A549 (cell line): ENCODE measurements at regions not wholly inside any gene's neighbourhood (a gene's known extent, or its start where the extent isn't known, plus 50 kb on each side); places are given as distances from the start of the nearest gene placed in this dataset.

ENCODE experiments used
- ATAC-seq, 2 experiments: fragments of 200-7000 bp in 1 of 2; fragments of >200 bp in 1 of 2; cut with Nextera tagmentation in 1 of 2; cut with Tn5 transposase in 1 of 2; 3 replicates each; pipeline versions ENCODE4 v1.8.0 to v1.9.1; 2018 to 2020; ENCODE audit warnings: mild to moderate bottlenecking in 1 of 2, moderate library complexity in 1 of 2
- CTCF ChIA-PET: fragments of 300-600 bp; sonication (Branson Sonifier 250); formaldehyde crosslinking; extraction: SDS; loops from one replicate; lab custom pipeline; 2021; ENCODE audit warnings: antibody characterized with exemption, inconsistent platforms; lab: Yijun Ruan, JAX
- POLR2A ChIA-PET: fragments of 350-600 bp; formaldehyde crosslinking; extraction: SDS; loops from one replicate; lab custom pipeline; 2021; ENCODE audit warnings: antibody characterized with exemption, inconsistent platforms; lab: Yijun Ruan, JAX
- DNase-seq, 2 experiments: peaks; one replicate each; pipeline versions ENCODE4 v3.0.0 to v3.0.0-alpha.2; 2011 to 2016; ENCODE audit warnings: low read depth in 1 of 2, low spot score in 1 of 2
- FAIRE-seq: peaks from 2 replicates; lab custom pipeline; 2011; peaks lifted over from hg19 to GRCh38; lab: Jason Lieb, UNC
- H3K27ac ChIP-seq, 2 experiments: fragments of >200 bp; sonication (Bioruptor Twin); formaldehyde crosslinking; 3 replicates each; pipeline ENCODE4 v1.5.1; 2016 to 2017
- H3K4me1 ChIP-seq: fragments of >200 bp; sonication (Bioruptor Twin); formaldehyde crosslinking; 3 replicates; pipeline ENCODE4 v1.6.1; 2016
- H3K4me2 ChIP-seq: fragments of >200 bp; sonication (Bioruptor Twin); formaldehyde crosslinking; 3 replicates; pipeline ENCODE4 v1.6.1; 2016
- H3K4me3 ChIP-seq: fragments of >200 bp; sonication (Bioruptor Twin); formaldehyde crosslinking; 3 replicates; pipeline ENCODE4 v1.5.1; 2016
- H3K9me3 ChIP-seq: fragments of >200 bp; sonication (Bioruptor Twin); formaldehyde crosslinking; 3 replicates; pipeline ENCODE4 v1.6.1; 2016
- ATOH8 ChIP-seq: fragments of 250-450 bp; sonication (Bioruptor Pico); IDR thresholded peaks from 2 replicates; pipeline ENCODE4 v1.5.0; 2020; ENCODE audit warnings: low read depth, mild to moderate bottlenecking, moderate library complexity
- CHD2 ChIP-seq: fragments of 150-350 bp; IDR thresholded peaks from 2 replicates; pipeline ENCODE4 v1.6.1; 2014; ENCODE audit warnings: low read length; ENCODE audit not compliant: partially characterized antibody
- E2F6 ChIP-seq: IDR thresholded peaks from 2 replicates; pipeline ENCODE4 v1.6.1; 2012; ENCODE audit warnings: low read depth, borderline replicate concordance
- ELK1 ChIP-seq: fragments of 150-350 bp; IDR thresholded peaks from 2 replicates; pipeline ENCODE4 v1.6.1; 2014; ENCODE audit warnings: low read depth, mild to moderate bottlenecking, low read length
- FOSB ChIP-seq: fragments of 250-450 bp; sonication (Bioruptor Pico); IDR thresholded peaks from 2 replicates; pipeline ENCODE4 v1.5.0; 2020; ENCODE audit warnings: mild to moderate bottlenecking, moderate library complexity
- FOSL2 ChIP-seq, 2 experiments: fragments of 450-650 bp in 1 of 2; fragments of >200 bp in 1 of 2; sonication (Bioruptor Twin) in 1 of 2; formaldehyde crosslinking; IDR thresholded peaks; 2 replicates each; pipeline versions ENCODE4 v1.5.0 to v1.6.1; 2016 to 2020; ENCODE audit warnings: mild to moderate bottlenecking in 1 of 2, moderate library complexity in 1 of 2
- HES2 ChIP-seq: fragments of >200 bp; sonication (Bioruptor Twin); formaldehyde crosslinking; IDR thresholded peaks from 2 replicates; pipeline ENCODE4 v1.6.1; 2016
- HOXA7 ChIP-seq: fragments of 250-450 bp; sonication (Bioruptor Pico); IDR thresholded peaks from 2 replicates; pipeline ENCODE4 v1.5.0; 2020; ENCODE audit warnings: mild to moderate bottlenecking, moderate library complexity
- JUN ChIP-seq, 2 experiments: fragments of >200 bp; sonication (Bioruptor Twin); formaldehyde crosslinking; IDR thresholded peaks; 2 replicates in 1 of 2; 3 replicates in 1 of 2; pipeline ENCODE4 v1.6.1; 2016 to 2017
- JUNB ChIP-seq: fragments of >200 bp; sonication (Bioruptor Twin); formaldehyde crosslinking; IDR thresholded peaks from 2 replicates; pipeline ENCODE4 v1.6.1; 2016
- KDM1A ChIP-seq: fragments of 200-600 bp; sonication (generic); IDR thresholded peaks from 2 replicates; pipeline ENCODE4 v1.6.1; 2016; ENCODE audit warnings: low read depth, mild to moderate bottlenecking
- KDM5A ChIP-seq: fragments of 200-600 bp; sonication (generic); IDR thresholded peaks from 2 replicates; pipeline ENCODE4 v1.6.1; 2016; ENCODE audit warnings: antibody characterized with exemption, mild to moderate bottlenecking
- NFE2L2 ChIP-seq: fragments of 150-350 bp; conservative IDR thresholded peaks from 2 replicates; pipeline ENCODE4 v1.6.1; 2014; ENCODE audit warnings: low read length
- NPAS2 ChIP-seq: fragments of 250-450 bp; sonication (Bioruptor Pico); IDR thresholded peaks from 2 replicates; pipeline ENCODE4 v1.8.0; 2022; ENCODE audit warnings: mild to moderate bottlenecking, moderate library complexity, borderline replicate concordance
- NR3C1 ChIP-seq: fragments of >200 bp; sonication (Bioruptor Twin); formaldehyde crosslinking; IDR thresholded peaks from 3 replicates; pipeline ENCODE4 v1.6.1; 2017
- POLR2AphosphoS2 ChIP-seq: conservative IDR thresholded peaks from 2 replicates; pipeline ENCODE4 v1.6.1; 2012; ENCODE audit warnings: low read length, improper control_type of control experiment, inconsistent platforms
- REST ChIP-seq: fragments of 200-600 bp; sonication (generic); IDR thresholded peaks from 2 replicates; pipeline ENCODE4 v1.6.1; 2016; ENCODE audit warnings: antibody characterized with exemption, mild to moderate bottlenecking, moderate library complexity
- TFCP2L1 ChIP-seq: fragments of 250-450 bp; sonication (Bioruptor Pico); IDR thresholded peaks from 2 replicates; pipeline ENCODE4 v1.5.0; 2021; ENCODE audit warnings: mild to moderate bottlenecking
- USF2 ChIP-seq: fragments of 450-650 bp; IDR thresholded peaks from 2 replicates; pipeline ENCODE4 v1.6.1; 2014; ENCODE audit warnings: antibody characterized with exemption
- ZFP36 ChIP-seq: fragments of 450-650 bp; IDR thresholded peaks from 2 replicates; pipeline ENCODE4 v1.6.1; 2014; ENCODE audit warnings: borderline replicate concordance; ENCODE audit not compliant: partially characterized antibody
- ZSCAN20 ChIP-seq: fragments of 250-450 bp; sonication (Bioruptor Pico); IDR thresholded peaks from 2 replicates; pipeline ENCODE4 v1.8.0; 2022; ENCODE audit warnings: mild to moderate bottlenecking, moderate library complexity
- WGBS: methylation state at CpG from one replicate; pipeline ENCODE4 v1.1.6; 2017; ENCODE audit errors: missing lambda C conversion rate; 5-methylcytosine and 5-hydroxymethylcytosine counted together
- TF ChIP-seq, protein P1 (sequence below): IDR thresholded peaks from 2 replicates; pipeline ENCODE4 v1.6.1; 2012

- Histone ChIP-seq H3K4me1 (no peaks in the 10 kb centered on the region), H3K4me2 (no peak overlapping the region), H3K27ac (no peak overlapping the region), H3K9me3 (0 out of 3 replicates have a peak, but pooled peaks cover 4% of the 10 kb centered on the region), H3K4me3 (no peak overlapping the region)
- no peak for TF ChIP-seq E2F6
- no peak for TF ChIP-seq NFE2L2
- TF ChIP-seq, protein P1, sequence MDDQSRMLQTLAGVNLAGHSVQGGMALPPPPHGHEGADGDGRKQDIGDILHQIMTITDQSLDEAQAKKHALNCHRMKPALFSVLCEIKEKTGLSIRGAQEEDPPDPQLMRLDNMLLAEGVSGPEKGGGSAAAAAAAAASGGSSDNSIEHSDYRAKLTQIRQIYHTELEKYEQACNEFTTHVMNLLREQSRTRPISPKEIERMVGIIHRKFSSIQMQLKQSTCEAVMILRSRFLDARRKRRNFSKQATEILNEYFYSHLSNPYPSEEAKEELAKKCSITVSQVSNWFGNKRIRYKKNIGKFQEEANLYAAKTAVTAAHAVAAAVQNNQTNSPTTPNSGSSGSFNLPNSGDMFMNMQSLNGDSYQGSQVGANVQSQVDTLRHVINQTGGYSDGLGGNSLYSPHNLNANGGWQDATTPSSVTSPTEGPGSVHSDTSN, result no peak
- TF ChIP-seq TFCP2L1, result no peak
- TF ChIP-seq ZFP36, result no peak
- FAIRE-seq (no peak), DNase-seq (no peak), ATAC-seq (no peak)
- whole genome bisulfite sequencing, result 77% methylated on average over 5 of the region's 7 CpGs
- ChIA-PET POLR2A (no interaction called here), CTCF (no interaction called here)
Observed at GRCh38 chr4:184932343-184932742, 85.9 kb upstream of the HELT start.

DNA sequence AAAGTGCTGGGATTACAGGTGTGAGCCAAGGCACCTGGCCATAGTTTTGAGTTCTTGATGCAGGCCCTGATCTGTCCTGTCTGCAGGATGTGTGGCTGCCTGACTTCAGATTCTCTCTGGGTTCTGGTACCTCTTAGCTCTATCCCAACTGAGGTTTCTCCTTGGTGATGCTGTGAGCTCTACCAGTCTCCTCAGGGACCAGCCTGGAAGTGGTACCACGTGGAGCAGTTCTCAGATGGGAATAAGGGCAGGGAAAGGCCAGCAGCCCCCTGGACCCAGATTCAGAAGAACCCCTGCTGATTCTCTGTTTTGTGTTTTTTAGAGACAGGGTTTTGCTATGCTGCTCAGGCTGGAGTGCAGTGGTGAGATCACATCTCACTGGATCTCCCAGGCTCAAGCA, 85.0 kb upstream of the HELT start:
- no peak overlapping the region for H3K4me3 ChIP-seq
- 0 out of 3 replicates have a peak, but pooled peaks cover 2% of the 10 kb centered on the region for H3K9me3 ChIP-seq
- no peak for TF ChIP-seq ATOH8 (CRISPR knock-in tag)
- TF ChIP-seq JUNB, result no peak
- TF ChIP-seq HES2, result no peak
- no peak for TF ChIP-seq KDM1A
- TF ChIP-seq JUN (IDR thresholded peaks at IDR 0.05), result no peak
- no peak for TF ChIP-seq NPAS2 (CRISPR knock-in tag)
- TF ChIP-seq NR3C1, result no peak
- no peak overlapping the region for H3K27ac ChIP-seq
- H3K4me1 ChIP-seq, result no peaks in the 10 kb centered on the region
- WGBS, result 0% methylated on average over 1 of the region's 1 CpG
- ChIA-PET POLR2A (interaction anchor here (0.6 kb wide), 1 partner anchor 36 kb away, joined by 3 read pairs; no protein-coding TSS in a partner anchor), CTCF (interaction anchor here (0.6 kb wide), 1 partner anchor 28 kb away, joined by 4 read pairs; no protein-coding TSS in a partner anchor)
- FAIRE-seq (no peak), DNase-seq (no peak), ATAC-seq (no peak)
- no peak overlapping the region for H3K4me2 ChIP-seq

DNA sequence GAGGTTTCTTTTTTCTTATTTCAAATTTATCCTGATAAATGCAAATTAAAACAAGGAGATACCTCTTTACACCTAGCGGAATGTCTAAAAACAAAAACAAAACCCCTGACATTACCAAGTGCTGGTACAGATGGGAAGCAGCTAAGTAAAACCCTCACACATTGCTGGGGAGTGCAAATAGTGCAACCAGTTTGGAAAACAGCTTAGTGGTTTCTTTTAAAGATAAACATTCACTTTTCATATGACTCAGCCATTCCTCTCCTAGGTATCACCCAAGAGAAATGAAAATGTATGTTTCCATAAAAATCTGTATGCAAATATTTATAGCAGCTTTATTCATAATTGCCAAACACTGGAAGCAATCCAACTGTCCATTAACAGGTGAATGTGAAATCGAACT, 84.1 kb upstream of the HELT start:
- Histone ChIP-seq H3K4me1 (no peaks in the 10 kb centered on the region), H3K4me3 (no peak overlapping the region), H3K9me3 (no peaks in the 10 kb centered on the region), H3K4me2 (no peak overlapping the region)
- CTCF ChIA-PET, result no interaction called here
- DNase-seq (no peak), ATAC-seq (no peak), FAIRE-seq (no peak)
- no peak for TF ChIP-seq JUN (IDR thresholded peaks at IDR 0.05)
- TF ChIP-seq FOSL2 (IDR thresholded peaks at IDR 0.05), result no peak
- no peak for TF ChIP-seq FOSL2 (CRISPR knock-in tag; IDR thresholded peaks at IDR 0.05)
- TF ChIP-seq, all 56 proteins: peak for 0
- 35% methylated on average over 2 of the region's 2 CpGs for WGBS
- H3K27ac ChIP-seq, result no peak overlapping the region
- POLR2A ChIA-PET, result no interaction called here

DNA sequence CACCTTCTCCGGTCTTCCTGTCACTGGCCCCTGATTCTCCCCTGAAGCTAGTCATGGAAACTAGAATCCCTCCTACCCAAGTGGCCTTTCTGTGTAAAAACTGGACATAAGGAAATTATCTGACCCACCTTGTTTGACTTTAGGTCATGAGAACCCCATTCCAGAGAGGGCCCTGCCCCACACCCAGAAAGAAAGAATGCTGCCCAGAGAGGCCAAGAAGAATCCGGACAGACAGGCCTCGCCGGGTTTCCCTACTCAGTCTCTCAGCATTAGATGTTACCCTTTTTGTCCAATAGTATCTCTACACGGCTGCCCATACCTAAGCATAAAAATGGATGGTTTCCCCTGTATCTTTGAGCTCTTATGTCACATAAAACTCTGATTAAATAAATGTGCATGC, 83.3 kb upstream of the HELT start:
- WGBS, result 74% methylated on average over 5 of the region's 5 CpGs
- ChIA-PET CTCF (no interaction called here), POLR2A (no interaction called here)
- FAIRE-seq (no peak), DNase-seq (no peak), ATAC-seq (no peak)
- Histone ChIP-seq H3K4me3 (no peak overlapping the region), H3K4me2 (no peak overlapping the region), H3K9me3 (no peaks in the 10 kb centered on the region), H3K4me1 (no peaks in the 10 kb centered on the region), H3K27ac (no peak overlapping the region)
- no peak for TF ChIP-seq CHD2
- no peak for TF ChIP-seq KDM5A
- no peak for TF ChIP-seq ZSCAN20
- no peak for TF ChIP-seq HOXA7 (CRISPR knock-in tag)
- TF ChIP-seq REST, result no peak
- no peak for TF ChIP-seq POLR2AphosphoS2
- no peak for TF ChIP-seq USF2
- no peak for TF ChIP-seq KDM1A
- no peak for TF ChIP-seq FOSB (CRISPR knock-in tag)
- no peak for TF ChIP-seq ELK1
